Neural cell (in vitro differentiated cells): ENCODE measurements at regions not wholly inside any gene's neighbourhood (a gene's known extent, or its start where the extent isn't known, plus 50 kb on each side); places are given as distances from the start of the nearest gene placed in this dataset.

ENCODE experiments used
- H2AFZ ChIP-seq: fragments of 200-600, 300-800 bp; sonication (generic), shearing (Covaris generic); 2 replicates; pipeline ENCODE4 v1.6.0; 2014; ENCODE audit warnings: low read depth, mild to moderate bottlenecking, antibody characterized with exemption, low read length, moderate library complexity
- H3F3A ChIP-seq: fragments of 200-600 bp; shearing (Covaris generic); 2 replicates; pipeline ENCODE4 v1.6.1; 2016; ENCODE audit warnings: mild to moderate bottlenecking, moderate library complexity, mixed read lengths, antibody characterized with exemption, low read length; ENCODE audit not compliant: insufficient read depth, poor library complexity, severe bottlenecking
- H3K27ac ChIP-seq: fragments of 200-600, 300-800 bp; sonication (generic), shearing (Covaris generic); 2 replicates; pipeline ENCODE4 v1.5.1; 2014; ENCODE audit warnings: mild to moderate bottlenecking, low read length, moderate library complexity
- H3K27me3 ChIP-seq: fragments of 300-800, 200-600 bp; sonication (generic), shearing (Covaris generic); 2 replicates; pipeline ENCODE4 v1.6.0; 2014; ENCODE audit warnings: mild to moderate bottlenecking, low read depth, low read length, moderate library complexity; ENCODE audit not compliant: insufficient read depth
- H3K36me3 ChIP-seq: fragments of 300-800, 200-600 bp; sonication (generic), shearing (Covaris generic); 2 replicates; pipeline ENCODE4 v1.5.1; 2014; ENCODE audit warnings: mild to moderate bottlenecking, antibody characterized with exemption, low read length, moderate library complexity; ENCODE audit not compliant: insufficient read depth
- H3K4me2 ChIP-seq: fragments of 300-800, 200-600 bp; sonication (generic), shearing (Covaris generic); 2 replicates; pipeline ENCODE4 v1.6.0; 2014; ENCODE audit warnings: mild to moderate bottlenecking, low read length
- H3K4me3 ChIP-seq: fragments of 300-800, 200-600 bp; sonication (generic), shearing (Covaris generic); 2 replicates; pipeline ENCODE4 v1.5.1; 2014; ENCODE audit warnings: mild to moderate bottlenecking, low read length, moderate library complexity
- H3K79me2 ChIP-seq: fragments of 200-600 bp; shearing (Covaris generic); replicated peaks from 2 replicates; pipeline ENCODE4 v1.6.0; 2014; ENCODE audit warnings: mild to moderate bottlenecking, low read length, moderate library complexity; ENCODE audit not compliant: insufficient read depth
- H3K9ac ChIP-seq: fragments of 300-800, 200-600 bp; sonication (generic), shearing (Covaris generic); 2 replicates; pipeline ENCODE4 v1.6.1; 2016; ENCODE audit warnings: mild to moderate bottlenecking, low read length, mixed read lengths
- H3K9me2 ChIP-seq: fragments of 200-600 bp; shearing (Covaris generic); 2 replicates; pipeline ENCODE4 v1.6.1; 2016; ENCODE audit warnings: mild to moderate bottlenecking, low read length, mixed read lengths; ENCODE audit not compliant: insufficient read depth
- H3K9me3 ChIP-seq: fragments of 200-600, 300-800 bp; sonication (generic), shearing (Covaris generic); 2 replicates; pipeline ENCODE4 v1.6.1; 2016; ENCODE audit warnings: mild to moderate bottlenecking, mixed run types, low read length, moderate library complexity, mixed read lengths
- H4K20me1 ChIP-seq: fragments of 200-600 bp; shearing (Covaris generic); 2 replicates; pipeline ENCODE4 v1.6.1; 2016; ENCODE audit warnings: mild to moderate bottlenecking, mixed run types; ENCODE audit not compliant: insufficient read depth
- CTCF ChIP-seq: fragments of 450-650 bp; IDR thresholded peaks from 2 replicates; pipeline ENCODE4 v1.5.1; 2014; ENCODE audit warnings: antibody characterized with exemption, mild to moderate bottlenecking, moderate library complexity; ENCODE audit not compliant: poor library complexity, severe bottlenecking
- EP300 ChIP-seq: fragments of 450-650 bp; conservative IDR thresholded peaks from 2 replicates; pipeline ENCODE4 v1.6.1; 2014; ENCODE audit warnings: antibody characterized with exemption, mild to moderate bottlenecking, moderate library complexity; ENCODE audit not compliant: poor library complexity, severe bottlenecking
- EZH2 ChIP-seq: fragments of 200-600, 300-800 bp; shearing (Covaris generic), sonication (generic); IDR thresholded peaks from 2 replicates; pipeline ENCODE4 v1.6.1; 2014; ENCODE audit warnings: antibody characterized with exemption, low read length, borderline replicate concordance, mild to moderate bottlenecking; ENCODE audit not compliant: insufficient read depth, poor library complexity, severe bottlenecking
- MXI1 ChIP-seq: fragments of 450-650 bp; conservative IDR thresholded peaks from 2 replicates; pipeline ENCODE4 v1.6.1; 2014; ENCODE audit warnings: antibody characterized with exemption, mild to moderate bottlenecking; ENCODE audit not compliant: poor library complexity, severe bottlenecking
- POLR2AphosphoS5 ChIP-seq: IDR thresholded peaks from 2 replicates; pipeline ENCODE4 v1.6.1; 2012
- RAD21 ChIP-seq: fragments of 450-650 bp; conservative IDR thresholded peaks from 2 replicates; pipeline ENCODE4 v1.6.1; 2014; ENCODE audit warnings: antibody characterized with exemption, mild to moderate bottlenecking, moderate library complexity
- REST ChIP-seq: IDR thresholded peaks from 2 replicates; pipeline ENCODE4 v1.6.1; 2012; ENCODE audit warnings: borderline replicate concordance
- SMC3 ChIP-seq: fragments of 450-650 bp; conservative IDR thresholded peaks from 2 replicates; pipeline ENCODE4 v1.6.1; 2014; ENCODE audit warnings: antibody characterized with exemption, mild to moderate bottlenecking, moderate library complexity; ENCODE audit not compliant: poor library complexity
- TAF1 ChIP-seq: IDR thresholded peaks from 2 replicates; pipeline ENCODE4 v1.6.1; 2012; ENCODE audit warnings: low read depth

GRCh38 chr2:128879161-128879560, 560.5 kb upstream of the HS6ST1 start:
- H3K9me3 ChIP-seq, result no peaks in the 10 kb centered on the region
- H3K4me2 ChIP-seq, result no peak overlapping the region
- no peak overlapping the region for H3K4me3 ChIP-seq
- no peaks in the 10 kb centered on the region for H3K36me3 ChIP-seq
- no peak overlapping the region for H2AFZ ChIP-seq
- no peak overlapping the region for H3K9ac ChIP-seq
- H3K9me2 ChIP-seq, result no peaks in the 10 kb centered on the region
- H3K79me2 ChIP-seq, result no peaks in the 10 kb centered on the region
- no peaks in the 10 kb centered on the region for H3K27me3 ChIP-seq
- no peaks in the 10 kb centered on the region for H3F3A ChIP-seq
- H3K27ac ChIP-seq, result no peak overlapping the region
- TF ChIP-seq SMC3 (no peak), EZH2 (no peak), CTCF (no peak), MXI1 (no peak), REST (no peak), POLR2AphosphoS5 (no peak), EP300 (no peak), RAD21 (no peak), TAF1 (no peak)
- H4K20me1 ChIP-seq, result no peaks in the 10 kb centered on the region

- no peaks in the 10 kb centered on the region for H3K9me2 ChIP-seq
- H3K4me3 ChIP-seq, result no peak overlapping the region
- no peaks in the 10 kb centered on the region for H3F3A ChIP-seq
- H3K4me2 ChIP-seq, result no peak overlapping the region
- no peaks in the 10 kb centered on the region for H3K36me3 ChIP-seq
- no peaks in the 10 kb centered on the region for H3K27me3 ChIP-seq
- peaks cover under 1% of the 10 kb centered on the region for H3K9me3 ChIP-seq
- H2AFZ ChIP-seq, result no peak overlapping the region
- no peak overlapping the region for H3K9ac ChIP-seq
- H3K79me2 ChIP-seq, result no peaks in the 10 kb centered on the region
- H4K20me1 ChIP-seq, result no peaks in the 10 kb centered on the region
- TF ChIP-seq REST (no peak), TAF1 (no peak), EZH2 (no peak), SMC3 (no peak), POLR2AphosphoS5 (no peak), RAD21 (no peak)
- H3K27ac ChIP-seq, result no peak overlapping the region
Measured at GRCh38 chr2:128894896-128895295, 576.2 kb upstream of the HS6ST1 start.
